Mesendoderm (in vitro differentiated cells): ENCODE measurements at regions not wholly inside any gene's neighbourhood (a gene's known extent, or its start where the extent isn't known, plus 50 kb on each side); places are given as distances from the start of the nearest gene placed in this dataset.

Source experiments
- DNase-seq: peaks from one replicate; pipeline ENCODE4 v3.0.0; 2013
- H2AK5ac ChIP-seq: 2 replicates; pipeline ENCODE4 v1.6.1; 2013; ENCODE audit warnings: low read length, inconsistent platforms
- H2BK120ac ChIP-seq: 2 replicates; pipeline ENCODE4 v1.6.1; 2013; ENCODE audit warnings: low read depth, mild to moderate bottlenecking, low read length, moderate library complexity, mixed read lengths
- H2BK15ac ChIP-seq: replicated peaks from 2 replicates; pipeline ENCODE4 v1.6.1; 2013; ENCODE audit warnings: low read depth, mild to moderate bottlenecking, moderate library complexity
- H2BK5ac ChIP-seq: 2 replicates; pipeline ENCODE4 v1.6.1; 2013; ENCODE audit warnings: low read length, inconsistent platforms
- H3K18ac ChIP-seq: 2 replicates; pipeline ENCODE4 v1.6.1; 2013; ENCODE audit warnings: mild to moderate bottlenecking, low read length, mixed read lengths
- H3K23ac ChIP-seq: one replicate; pipeline ENCODE4 v1.6.1; 2013; ENCODE audit warnings: low read length
- H3K27ac ChIP-seq: 2 replicates; pipeline ENCODE4 v1.5.1; 2013; ENCODE audit warnings: low read depth, mild to moderate bottlenecking, inconsistent platforms, low read length, moderate library complexity
- H3K27me3 ChIP-seq: 2 replicates; pipeline ENCODE4 v1.6.1; 2013; ENCODE audit warnings: low read length, control low read depth, mild to moderate bottlenecking, inconsistent platforms; ENCODE audit not compliant: insufficient read depth, poor library complexity
- H3K36me3 ChIP-seq: 2 replicates; pipeline ENCODE4 v1.6.1; 2013; ENCODE audit warnings: low read length, inconsistent platforms; ENCODE audit not compliant: control insufficient read depth, insufficient read depth
- H3K4ac ChIP-seq: one replicate; pipeline ENCODE4 v1.6.1; 2013; ENCODE audit warnings: low read depth, mild to moderate bottlenecking, low read length, moderate library complexity
- H3K4me1 ChIP-seq: 2 replicates; pipeline ENCODE4 v1.6.1; 2013; ENCODE audit warnings: low read depth, low read length, inconsistent platforms; ENCODE audit not compliant: control insufficient read depth
- H3K4me2 ChIP-seq: 2 replicates; pipeline ENCODE4 v1.6.1; 2013; ENCODE audit warnings: low read length
- H3K4me3 ChIP-seq: 2 replicates; pipeline ENCODE4 v1.5.1; 2013; ENCODE audit warnings: mild to moderate bottlenecking, low read length
- H3K56ac ChIP-seq: one replicate; pipeline ENCODE4 v1.6.1; 2013; ENCODE audit warnings: low read length
- H3K79me1 ChIP-seq: 2 replicates; pipeline ENCODE4 v1.6.1; 2013; ENCODE audit warnings: low read length, inconsistent platforms
- H3K79me2 ChIP-seq: 2 replicates; pipeline ENCODE4 v1.6.1; 2013; ENCODE audit warnings: mild to moderate bottlenecking, low read length; ENCODE audit not compliant: control insufficient read depth, insufficient read depth
- H3K9ac ChIP-seq: 2 replicates; pipeline ENCODE4 v1.6.1; 2013; ENCODE audit warnings: low read length, inconsistent platforms
- H4K5ac ChIP-seq: one replicate; pipeline ENCODE4 v1.6.1; 2013; ENCODE audit warnings: low read length
- H4K8ac ChIP-seq: one replicate; pipeline ENCODE4 v1.6.1; 2013; ENCODE audit warnings: low read depth, mild to moderate bottlenecking, control low read depth, low read length, moderate library complexity
- WGBS: extraction: QIAGEN DNeasy Blood & Tissue Kit; methylation state at CpG from one replicate; pipeline ENCODE4 v1.1.7; 2013; ENCODE audit warnings: low lambda C conversion rate, missing lambda C conversion rate; ENCODE audit not compliant: insufficient coverage; ENCODE audit errors: extremely low coverage; 5-methylcytosine and 5-hydroxymethylcytosine counted together

GRCh38 chr10:2246747-2247146, 509.4 kb upstream of the ADARB2 start:
- H3K4me1 ChIP-seq, result no peaks in the 10 kb centered on the region
- H3K56ac ChIP-seq, result no peak overlapping the region
- H3K4me3 ChIP-seq, result no peak overlapping the region
- H3K23ac ChIP-seq, result no peak overlapping the region
- no peaks in the 10 kb centered on the region for H3K79me1 ChIP-seq
- H3K36me3 ChIP-seq, result no peaks in the 10 kb centered on the region
- no peak overlapping the region for H3K4ac ChIP-seq
- no peak overlapping the region for H4K5ac ChIP-seq
- no peak overlapping the region for H3K27ac ChIP-seq
- H3K4me2 ChIP-seq, result no peak overlapping the region
- H3K18ac ChIP-seq, result no peak overlapping the region
- no peak overlapping the region for H2BK5ac ChIP-seq
- H2AK5ac ChIP-seq, result no peak overlapping the region
- DNase-seq, result no peak
- H2BK15ac ChIP-seq, result no peak overlapping the region
- H3K27me3 ChIP-seq, result no peaks in the 10 kb centered on the region
- no peak overlapping the region for H4K8ac ChIP-seq
- no peaks in the 10 kb centered on the region for H3K79me2 ChIP-seq
- H2BK120ac ChIP-seq, result no peak overlapping the region
- no peak overlapping the region for H3K9ac ChIP-seq
- WGBS, result no CpG with 5 or more reads among the region's 5 CpGs

GRCh38 chr10:2245580-2245979, 508.3 kb upstream of the ADARB2 start:
- no peak overlapping the region for H3K4me3 ChIP-seq
- no peak overlapping the region for H2BK120ac ChIP-seq
- no peaks in the 10 kb centered on the region for H3K27me3 ChIP-seq
- DNase-seq, result no peak
- no peak overlapping the region for H3K18ac ChIP-seq
- no peak overlapping the region for H3K23ac ChIP-seq
- H2BK15ac ChIP-seq, result no peak overlapping the region
- H3K27ac ChIP-seq, result no peak overlapping the region
- no peak overlapping the region for H2AK5ac ChIP-seq
- H4K8ac ChIP-seq, result no peak overlapping the region
- H3K4me2 ChIP-seq, result no peak overlapping the region
- WGBS, result no CpG with 5 or more reads among the region's 5 CpGs
- H3K4me1 ChIP-seq, result no peaks in the 10 kb centered on the region
- no peak overlapping the region for H4K5ac ChIP-seq
- no peaks in the 10 kb centered on the region for H3K79me2 ChIP-seq
- no peak overlapping the region for H3K4ac ChIP-seq
- H3K56ac ChIP-seq, result no peak overlapping the region
- no peaks in the 10 kb centered on the region for H3K36me3 ChIP-seq
- no peaks in the 10 kb centered on the region for H3K79me1 ChIP-seq
- H2BK5ac ChIP-seq, result no peak overlapping the region
- H3K9ac ChIP-seq, result no peak overlapping the region

DNA sequence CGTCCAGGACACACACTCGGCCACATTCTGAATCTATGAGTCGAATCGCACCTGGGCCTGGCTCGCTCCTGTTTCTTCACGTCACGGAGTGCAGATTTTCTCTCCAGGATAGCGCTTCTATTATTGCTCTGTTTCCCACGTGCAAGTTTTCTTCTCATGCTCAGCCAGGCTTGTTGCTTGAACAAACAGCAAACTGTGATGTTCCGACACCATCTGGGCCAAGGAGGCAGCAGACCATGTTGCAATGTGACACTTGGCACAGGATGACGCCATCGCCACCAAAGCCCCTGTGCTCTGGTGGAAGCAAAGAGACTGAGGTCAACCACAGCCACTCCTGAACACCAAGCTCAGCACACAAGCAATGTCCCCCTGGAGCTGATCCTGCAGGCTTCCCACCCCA, 507.1 kb upstream of the ADARB2 start:
- Histone ChIP-seq H3K4ac (no peak overlapping the region), H4K8ac (no peak overlapping the region), H3K18ac (no peak overlapping the region), H2AK5ac (no peak overlapping the region), H2BK120ac (no peak overlapping the region), H3K79me2 (no peaks in the 10 kb centered on the region), H3K36me3 (no peaks in the 10 kb centered on the region), H2BK5ac (no peak overlapping the region), H3K9ac (no peak overlapping the region), H4K5ac (no peak overlapping the region), H3K56ac (no peak overlapping the region), H3K4me3 (no peak overlapping the region), H3K4me2 (no peak overlapping the region), H3K27me3 (no peaks in the 10 kb centered on the region), H2BK15ac (no peak overlapping the region), H3K27ac (no peak overlapping the region), H3K79me1 (no peaks in the 10 kb centered on the region), H3K4me1 (no peaks in the 10 kb centered on the region), H3K23ac (no peak overlapping the region)
- WGBS, result no CpG with 5 or more reads among the region's 12 CpGs
- DNase-seq, result no peak

DNA sequence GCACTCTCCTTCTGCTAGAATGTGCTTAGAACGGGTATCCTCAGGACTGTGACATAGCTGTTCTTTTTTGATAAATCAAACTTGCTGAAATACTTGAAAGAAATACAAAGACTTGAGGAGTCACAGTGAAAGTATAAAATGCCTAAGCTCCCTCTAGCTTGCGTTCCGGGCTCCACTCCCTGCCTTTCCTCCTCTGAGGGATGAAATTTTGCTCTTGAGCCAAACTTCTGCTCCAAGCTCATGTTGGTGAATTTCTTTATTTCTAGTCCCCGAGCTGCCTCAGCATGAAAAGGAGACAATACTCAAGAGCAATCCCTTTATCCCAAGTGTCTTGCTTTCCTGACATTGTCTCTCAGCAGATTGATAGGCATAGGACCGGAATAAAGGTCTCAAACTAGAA, 499.6 kb upstream of the ADARB2 start:
- no CpG with 5 or more reads among the region's 5 CpGs for WGBS

GRCh38 chr10:2232479-2232878, 495.2 kb upstream of the ADARB2 start:
- Histone ChIP-seq H3K79me2 (no peaks in the 10 kb centered on the region), H4K5ac (no peak overlapping the region), H3K23ac (no peak overlapping the region), H3K27me3 (no peaks in the 10 kb centered on the region), H3K36me3 (no peaks in the 10 kb centered on the region), H3K4ac (no peak overlapping the region), H3K4me3 (no peak overlapping the region), H3K9ac (no peak overlapping the region), H3K4me2 (no peak overlapping the region), H2BK120ac (no peak overlapping the region), H3K79me1 (no peaks in the 10 kb centered on the region), H3K56ac (no peak overlapping the region), H2BK5ac (no peak overlapping the region), H3K4me1 (no peaks in the 10 kb centered on the region), H2AK5ac (no peak overlapping the region), H4K8ac (no peak overlapping the region), H3K18ac (no peak overlapping the region), H3K27ac (no peak overlapping the region), H2BK15ac (no peak overlapping the region)
- peak; percentile 9 for DNase-seq
- no CpG with 5 or more reads among the region's 11 CpGs for WGBS

More for the DNA sequence above, 499.6 kb upstream of the ADARB2 start:
- Histone ChIP-seq H3K4me1 (no peaks in the 10 kb centered on the region), H2BK5ac (no peak overlapping the region), H2AK5ac (no peak overlapping the region), H3K36me3 (no peaks in the 10 kb centered on the region), H3K27me3 (no peaks in the 10 kb centered on the region), H3K23ac (no peak overlapping the region), H4K8ac (no peak overlapping the region), H3K79me1 (no peaks in the 10 kb centered on the region), H3K27ac (no peak overlapping the region), H3K4ac (no peak overlapping the region), H3K4me2 (no peak overlapping the region), H3K79me2 (no peaks in the 10 kb centered on the region), H2BK120ac (no peak overlapping the region), H3K18ac (no peak overlapping the region), H3K56ac (no peak overlapping the region), H4K5ac (no peak overlapping the region), H3K4me3 (no peak overlapping the region), H3K9ac (no peak overlapping the region), H2BK15ac (no peak overlapping the region)
- no peak for DNase-seq

GRCh38 chr10:2230478-2230877, 493.2 kb upstream of the ADARB2 start:
- Histone ChIP-seq H3K4me1 (no peaks in the 10 kb centered on the region), H3K9ac (no peak overlapping the region), H2BK120ac (no peak overlapping the region), H3K56ac (no peak overlapping the region), H3K4me2 (no peak overlapping the region), H3K18ac (no peak overlapping the region), H3K4ac (no peak overlapping the region), H2BK15ac (no peak overlapping the region), H3K79me2 (no peaks in the 10 kb centered on the region), H3K36me3 (no peaks in the 10 kb centered on the region), H2BK5ac (no peak overlapping the region), H3K27ac (no peak overlapping the region), H2AK5ac (no peak overlapping the region), H4K5ac (no peak overlapping the region), H4K8ac (no peak overlapping the region), H3K27me3 (no peaks in the 10 kb centered on the region), H3K23ac (no peak overlapping the region), H3K79me1 (no peaks in the 10 kb centered on the region), H3K4me3 (no peak overlapping the region)
- no peak for DNase-seq
- WGBS, result no CpG with 5 or more reads among the region's 1 CpG
